A549 (cell line): ENCODE measurements at regions not wholly inside any gene's neighbourhood (a gene's known extent, or its start where the extent isn't known, plus 50 kb on each side); places are given as distances from the start of the nearest gene placed in this dataset.
A peak's percentile ranks its signal among the peaks of the same experiment; 100 is the strongest.

ENCODE experiments used
- ATAC-seq, 2 experiments: fragments of 200-7000 bp in 1 of 2; fragments of >200 bp in 1 of 2; cut with Nextera tagmentation in 1 of 2; cut with Tn5 transposase in 1 of 2; 3 replicates each; pipeline versions ENCODE4 v1.8.0 to v1.9.1; 2018 to 2020; ENCODE audit warnings: mild to moderate bottlenecking in 1 of 2, moderate library complexity in 1 of 2
- CTCF ChIA-PET: fragments of 300-600 bp; sonication (Branson Sonifier 250); formaldehyde crosslinking; extraction: SDS; loops from one replicate; lab custom pipeline; 2021; ENCODE audit warnings: antibody characterized with exemption, inconsistent platforms; lab: Yijun Ruan, JAX
- POLR2A ChIA-PET: fragments of 350-600 bp; formaldehyde crosslinking; extraction: SDS; loops from one replicate; lab custom pipeline; 2021; ENCODE audit warnings: antibody characterized with exemption, inconsistent platforms; lab: Yijun Ruan, JAX
- DNase-seq, 2 experiments: peaks; one replicate each; pipeline versions ENCODE4 v3.0.0 to v3.0.0-alpha.2; 2011 to 2016; ENCODE audit warnings: low read depth in 1 of 2, low spot score in 1 of 2
- FAIRE-seq: peaks from 2 replicates; lab custom pipeline; 2011; peaks lifted over from hg19 to GRCh38; lab: Jason Lieb, UNC
- H3K27ac ChIP-seq, 2 experiments: fragments of >200 bp; sonication (Bioruptor Twin); formaldehyde crosslinking; 3 replicates each; pipeline ENCODE4 v1.5.1; 2016 to 2017
- H3K4me1 ChIP-seq: fragments of >200 bp; sonication (Bioruptor Twin); formaldehyde crosslinking; 3 replicates; pipeline ENCODE4 v1.6.1; 2016
- H3K4me2 ChIP-seq: fragments of >200 bp; sonication (Bioruptor Twin); formaldehyde crosslinking; 3 replicates; pipeline ENCODE4 v1.6.1; 2016
- H3K4me3 ChIP-seq: fragments of >200 bp; sonication (Bioruptor Twin); formaldehyde crosslinking; 3 replicates; pipeline ENCODE4 v1.5.1; 2016
- H3K9me3 ChIP-seq: fragments of >200 bp; sonication (Bioruptor Twin); formaldehyde crosslinking; 3 replicates; pipeline ENCODE4 v1.6.1; 2016
- ATOH8 ChIP-seq: fragments of 250-450 bp; sonication (Bioruptor Pico); IDR thresholded peaks from 2 replicates; pipeline ENCODE4 v1.5.0; 2020; ENCODE audit warnings: low read depth, mild to moderate bottlenecking, moderate library complexity
- CBX8 ChIP-seq: fragments of 200-600 bp; sonication (generic); IDR thresholded peaks from 2 replicates; pipeline ENCODE4 v1.6.1; 2016
- E2F6 ChIP-seq: IDR thresholded peaks from 2 replicates; pipeline ENCODE4 v1.6.1; 2012; ENCODE audit warnings: low read depth, borderline replicate concordance
- EHMT2 ChIP-seq: fragments of 200-600 bp; sonication (generic); IDR thresholded peaks from 2 replicates; pipeline ENCODE4 v1.6.1; 2016; ENCODE audit warnings: antibody characterized with exemption, low read depth, mild to moderate bottlenecking, moderate library complexity
- EP300 ChIP-seq, 2 experiments: fragments of >200 bp; sonication (Bioruptor Twin); formaldehyde crosslinking; IDR thresholded peaks; 2 replicates in 1 of 2; 3 replicates in 1 of 2; pipeline ENCODE4 v1.6.1; 2016 to 2017
- FOSB ChIP-seq: fragments of 250-450 bp; sonication (Bioruptor Pico); IDR thresholded peaks from 2 replicates; pipeline ENCODE4 v1.5.0; 2020; ENCODE audit warnings: mild to moderate bottlenecking, moderate library complexity
- HES2 ChIP-seq: fragments of >200 bp; sonication (Bioruptor Twin); formaldehyde crosslinking; IDR thresholded peaks from 2 replicates; pipeline ENCODE4 v1.6.1; 2016
- HMGXB4 ChIP-seq: fragments of 250-450 bp; sonication (Bioruptor Pico); IDR thresholded peaks from 2 replicates; pipeline ENCODE4 v1.5.0; 2021; ENCODE audit warnings: mild to moderate bottlenecking, moderate library complexity, borderline replicate concordance
- HOXB13 ChIP-seq: fragments of 250-450 bp; sonication (Bioruptor Pico); IDR thresholded peaks from 2 replicates; pipeline ENCODE4 v1.5.0; 2020; ENCODE audit warnings: low read depth, mild to moderate bottlenecking, moderate library complexity
- JUN ChIP-seq, 2 experiments: fragments of >200 bp; sonication (Bioruptor Twin); formaldehyde crosslinking; IDR thresholded peaks; 2 replicates in 1 of 2; 3 replicates in 1 of 2; pipeline ENCODE4 v1.6.1; 2016 to 2017
- JUNB ChIP-seq: fragments of >200 bp; sonication (Bioruptor Twin); formaldehyde crosslinking; IDR thresholded peaks from 2 replicates; pipeline ENCODE4 v1.6.1; 2016
- KDM1A ChIP-seq: fragments of 200-600 bp; sonication (generic); IDR thresholded peaks from 2 replicates; pipeline ENCODE4 v1.6.1; 2016; ENCODE audit warnings: low read depth, mild to moderate bottlenecking
- MAFK ChIP-seq: fragments of 450-650 bp; IDR thresholded peaks from 2 replicates; pipeline ENCODE4 v1.6.1; 2014; ENCODE audit not compliant: partially characterized antibody
- MAX ChIP-seq: IDR thresholded peaks from 2 replicates; pipeline ENCODE4 v1.6.1; 2012
- MAZ ChIP-seq: fragments of 150-350 bp; IDR thresholded peaks from 2 replicates; pipeline ENCODE4 v1.6.1; 2014; ENCODE audit warnings: antibody characterized with exemption, low read depth, low read length, borderline replicate concordance
- MYC ChIP-seq: IDR thresholded peaks from 2 replicates; pipeline ENCODE4 v1.6.1; 2012; ENCODE audit warnings: mild to moderate bottlenecking, inconsistent platforms, low read length, improper control_type of control experiment, borderline replicate concordance
- NFE2L2 ChIP-seq: fragments of 150-350 bp; conservative IDR thresholded peaks from 2 replicates; pipeline ENCODE4 v1.6.1; 2014; ENCODE audit warnings: low read length
- NR3C1 ChIP-seq: fragments of >200 bp; sonication (Bioruptor Twin); formaldehyde crosslinking; IDR thresholded peaks from 3 replicates; pipeline ENCODE4 v1.6.1; 2017
- PBX3 ChIP-seq: IDR thresholded peaks from 2 replicates; pipeline ENCODE4 v1.6.1; 2012
- POLR2A ChIP-seq: IDR thresholded peaks from 2 replicates; pipeline ENCODE4 v1.6.1; 2012; ENCODE audit warnings: mild to moderate bottlenecking, low read length
- RAD21 ChIP-seq, 2 experiments: fragments of >200 bp in 1 of 2; sonication (Bioruptor Twin) in 1 of 2; formaldehyde crosslinking in 1 of 2; IDR thresholded peaks in 1 of 2; conservative IDR thresholded peaks in 1 of 2; 2 replicates in 1 of 2; 3 replicates in 1 of 2; pipeline ENCODE4 v1.6.1; 2012 to 2018; ENCODE audit warnings: inconsistent platforms in 1 of 2
- RARB ChIP-seq: fragments of 250-450 bp; sonication (Bioruptor Pico); IDR thresholded peaks from 2 replicates; pipeline ENCODE4 v1.8.0; 2021; ENCODE audit warnings: mild to moderate bottlenecking, moderate library complexity
- RCOR1 ChIP-seq: fragments of 150-350 bp; IDR thresholded peaks from 2 replicates; pipeline ENCODE4 v1.6.1; 2014; ENCODE audit warnings: antibody characterized with exemption, low read length, low read depth
- SMC3 ChIP-seq: fragments of >200 bp; sonication (Bioruptor Twin); formaldehyde crosslinking; IDR thresholded peaks from 3 replicates; pipeline ENCODE4 v1.6.1; 2018; ENCODE audit warnings: inconsistent platforms
- SREBF2 ChIP-seq: fragments of 450-650 bp; IDR thresholded peaks from 2 replicates; pipeline ENCODE4 v1.6.1; 2014; ENCODE audit warnings: mild to moderate bottlenecking, moderate library complexity
- TP53 ChIP-seq: fragments of 250-450 bp; sonication (Bioruptor Pico); IDR thresholded peaks from 2 replicates; pipeline ENCODE4 v1.5.0; 2021; ENCODE audit warnings: mild to moderate bottlenecking, moderate library complexity
- ZSCAN20 ChIP-seq: fragments of 250-450 bp; sonication (Bioruptor Pico); IDR thresholded peaks from 2 replicates; pipeline ENCODE4 v1.8.0; 2022; ENCODE audit warnings: mild to moderate bottlenecking, moderate library complexity
- WGBS: methylation state at CpG from one replicate; pipeline ENCODE4 v1.1.6; 2017; ENCODE audit errors: missing lambda C conversion rate; 5-methylcytosine and 5-hydroxymethylcytosine counted together

- DNase-seq (no peak), FAIRE-seq (no peak), ATAC-seq (no peak)
- POLR2A ChIA-PET: no interaction called here
- no peaks in the 10 kb centered on the region for H3K9me3 ChIP-seq
- CTCF ChIA-PET: no interaction called here
- no peaks in the 10 kb centered on the region for H3K4me1 ChIP-seq
- TF ChIP-seq FOSB (CRISPR knock-in tag): no peak
- TF ChIP-seq POLR2A: no peak
- no peak for TF ChIP-seq CBX8
- no peak for TF ChIP-seq JUN (IDR thresholded peaks at IDR 0.05)
- no peak for TF ChIP-seq RAD21 (conservative IDR thresholded peaks at IDR 0.05 in 1 of 2, IDR thresholded peaks at IDR 0.05 in 1 of 2)
- no peak for TF ChIP-seq HES2
- TF ChIP-seq SMC3: no peak
- TF ChIP-seq ZSCAN20: no peak
- TF ChIP-seq E2F6: no peak
- TF ChIP-seq NFE2L2: no peak
- TF ChIP-seq MAFK: no peak
- no peak for TF ChIP-seq JUNB
- TF ChIP-seq EP300 (IDR thresholded peaks at IDR 0.05): no peak
- WGBS: 40% methylated on average over 17 of the region's 17 CpGs
- H3K4me3 ChIP-seq: no peak overlapping the region
- H3K27ac ChIP-seq: no peak overlapping the region
- no peak overlapping the region for H3K4me2 ChIP-seq
Observed at GRCh38 chr2:455015-455705, 167.3 kb upstream of the ALKAL2 start.

GRCh38 chr2:453132-453531 lies 165.2 kb upstream of the ALKAL2 start:
- FAIRE-seq (no peak), ATAC-seq (no peak), DNase-seq (no peak)
- 10% methylated on average over 11 of the region's 11 CpGs for WGBS
- Histone ChIP-seq H3K27ac (no peak overlapping the region), H3K4me1 (no peaks in the 10 kb centered on the region), H3K4me3 (no peak overlapping the region), H3K4me2 (no peak overlapping the region), H3K9me3 (no peaks in the 10 kb centered on the region)
- TF ChIP-seq TP53: no peak
- CTCF ChIA-PET: no interaction called here
- POLR2A ChIA-PET: no interaction called here

- FAIRE-seq (no peak), DNase-seq (no peak), ATAC-seq (peak; percentile 43 to 57; a peak in 4 of 6 replicates)
- Histone ChIP-seq H3K4me2 (no peak overlapping the region), H3K27ac (no peak overlapping the region), H3K4me3 (no peak overlapping the region), H3K9me3 (no peaks in the 10 kb centered on the region), H3K4me1 (no peaks in the 10 kb centered on the region)
- POLR2A ChIA-PET: no interaction called here
- CTCF ChIA-PET: no interaction called here
- TF ChIP-seq EHMT2: no peak
- WGBS: 49% methylated on average over 16 of the region's 16 CpGs
Observed at GRCh38 chr2:451495-451894, 163.6 kb upstream of the ALKAL2 start.

GRCh38 chr2:449246-450067 lies 161.6 kb upstream of the ALKAL2 start:
- 51% methylated on average over 6 of the region's 6 CpGs for WGBS
- Histone ChIP-seq H3K9me3 (no peaks in the 10 kb centered on the region), H3K4me1 (no peaks in the 10 kb centered on the region), H3K27ac (no peak overlapping the region), H3K4me2 (no peak overlapping the region), H3K4me3 (no peak overlapping the region)
- ChIA-PET CTCF (no interaction called here), POLR2A (no interaction called here)
- no peak for FAIRE-seq
- ATAC-seq: no peak
- DNase-seq: no peak
- TF ChIP-seq KDM1A (no peak), MAX (no peak), ATOH8 (CRISPR knock-in tag) (no peak), RARB (CRISPR knock-in tag) (no peak), PBX3 (no peak), RAD21 (conservative IDR thresholded peaks at IDR 0.05 in 1 of 2, IDR thresholded peaks at IDR 0.05 in 1 of 2) (no peak), RCOR1 (no peak), MAZ (no peak), SREBF2 (no peak), MYC (no peak), HMGXB4 (CRISPR knock-in tag) (no peak), NR3C1 (no peak), EHMT2 (no peak), HOXB13 (CRISPR knock-in tag) (no peak), MAFK (no peak)
